ENCODE measurements at regions not wholly inside any gene's neighbourhood (a gene's known extent, or its start where the extent isn't known, plus 50 kb on each side); places are given as distances from the start of the nearest gene placed in this dataset.

- H3K9me3 ChIP-seq (ENCODE audit: control insufficient read depth, insufficient read depth, low read length): no peaks in the 10 kb centered on the region
Measured at GRCh38 chr6:23591761-23592160, 534.3 kb upstream of the NRSN1 start.

DNA sequence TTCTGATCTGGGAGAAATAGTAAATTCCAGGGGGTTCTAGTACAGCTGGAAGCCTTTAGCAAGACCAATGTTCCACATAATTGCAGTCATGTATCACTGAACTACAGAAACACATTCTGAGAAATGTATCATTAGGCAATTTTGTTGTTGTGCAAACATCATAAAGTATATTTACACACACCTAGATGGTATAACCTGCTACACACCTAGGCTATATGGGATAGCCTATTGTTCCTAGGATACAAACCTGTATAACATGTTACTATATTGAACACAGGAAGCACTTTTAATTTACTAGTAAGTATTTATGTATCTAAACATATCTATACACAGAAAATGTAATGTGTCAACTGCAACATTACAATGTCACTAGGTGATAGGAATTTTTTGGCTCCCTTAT is 525.9 kb upstream of the NRSN1 start:
- Histone ChIP-seq H3K36me3 (ENCODE audit: control insufficient read depth, low read length) (no peaks in the 10 kb centered on the region), H3K79me2 (ENCODE audit: control insufficient read depth, low read length) (no peaks in the 10 kb centered on the region), H3K4me2 (ENCODE audit: low read length) (no peak overlapping the region), H3K4me3 (ENCODE audit: low read length) (no peak overlapping the region), H3K4me1 (ENCODE audit: control insufficient read depth, low read length) (no peaks in the 10 kb centered on the region), H3K9me2 (replicated peaks; ENCODE audit: control insufficient read depth, low read length) (no peaks in the 10 kb centered on the region), H3F3A (ENCODE audit: control insufficient read depth, insufficient read depth) (no peaks in the 10 kb centered on the region), H3K9me3 (ENCODE audit: control insufficient read depth, insufficient read depth, low read length) (no peaks in the 10 kb centered on the region), H4K20me1 (ENCODE audit: control insufficient read depth, insufficient read depth, low read depth, low read length) (no peaks in the 10 kb centered on the region), H3K27me3 (ENCODE audit: control insufficient read depth, low read length) (no peaks in the 10 kb centered on the region), H3K27ac (ENCODE audit: low read depth, low read length) (no peak overlapping the region)
- TF ChIP-seq EZH2phosphoT487 (IDR thresholded peaks at IDR 0.05; ENCODE audit: borderline replicate concordance, low read length) (no peak), CTCF (IDR thresholded peaks at IDR 0.05; ENCODE audit: low read depth, low read length, poor library complexity, severe bottlenecking) (no peak)

More at GRCh38 chr6:23591761-23592160, 534.3 kb upstream of the NRSN1 start:
- H3F3A ChIP-seq (ENCODE audit: control insufficient read depth, insufficient read depth): no peaks in the 10 kb centered on the region
- H3K79me2 ChIP-seq (ENCODE audit: control insufficient read depth, low read length): no peaks in the 10 kb centered on the region
- no peaks in the 10 kb centered on the region for H3K4me1 ChIP-seq (ENCODE audit: control insufficient read depth, low read length)
- no peak for TF ChIP-seq EZH2phosphoT487 (IDR thresholded peaks at IDR 0.05; ENCODE audit: borderline replicate concordance, low read length)
- no peak for TF ChIP-seq CTCF (IDR thresholded peaks at IDR 0.05; ENCODE audit: low read depth, low read length, poor library complexity, severe bottlenecking)
- no peaks in the 10 kb centered on the region for H3K27me3 ChIP-seq (ENCODE audit: control insufficient read depth, low read length)
- no peak overlapping the region for H3K4me3 ChIP-seq (ENCODE audit: low read length)
- H3K4me2 ChIP-seq (ENCODE audit: low read length): no peak overlapping the region
- no peak overlapping the region for H3K27ac ChIP-seq (ENCODE audit: low read depth, low read length)
- no peaks in the 10 kb centered on the region for H3K36me3 ChIP-seq (ENCODE audit: control insufficient read depth, low read length)
- no peaks in the 10 kb centered on the region for H4K20me1 ChIP-seq (ENCODE audit: control insufficient read depth, insufficient read depth, low read depth, low read length)
- no peaks in the 10 kb centered on the region for H3K9me2 ChIP-seq (replicated peaks; ENCODE audit: control insufficient read depth, low read length)

DNA sequence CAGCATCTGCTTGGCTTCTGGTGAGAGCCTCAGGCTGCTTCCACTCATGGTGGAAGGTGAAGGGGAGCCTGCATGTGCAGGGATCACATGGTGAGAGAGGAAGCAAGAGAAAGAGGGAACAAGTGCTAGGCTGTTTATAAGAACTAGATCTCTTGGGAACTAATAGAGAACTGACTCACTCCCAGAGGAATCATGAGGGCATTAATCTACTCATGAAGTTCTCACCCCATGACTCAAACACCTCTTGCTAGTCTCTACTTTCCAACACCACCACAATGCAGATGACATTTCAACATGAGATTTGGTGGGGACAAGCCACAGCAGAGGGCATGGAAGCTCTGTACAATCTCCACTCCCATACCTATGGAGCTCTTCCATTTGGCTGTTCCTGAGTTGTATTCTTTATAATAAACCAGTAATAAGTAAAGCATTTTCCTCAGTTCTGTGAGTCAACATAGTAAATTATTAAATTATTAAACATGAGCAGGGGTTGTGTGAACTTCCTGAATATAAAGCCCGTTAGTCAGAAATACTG is 524.1 kb upstream of the NRSN1 start:
- H3K9me2 ChIP-seq (replicated peaks; ENCODE audit: control insufficient read depth, low read length): no peaks in the 10 kb centered on the region
- H3K9me3 ChIP-seq (ENCODE audit: control insufficient read depth, insufficient read depth, low read length): no peaks in the 10 kb centered on the region
- no peaks in the 10 kb centered on the region for H3F3A ChIP-seq (ENCODE audit: control insufficient read depth, insufficient read depth)
- H3K27me3 ChIP-seq (ENCODE audit: control insufficient read depth, low read length): no peaks in the 10 kb centered on the region
- H3K4me3 ChIP-seq (ENCODE audit: low read length): no peak overlapping the region
- TF ChIP-seq EZH2phosphoT487 (IDR thresholded peaks at IDR 0.05; ENCODE audit: borderline replicate concordance, low read length) (no peak), CTCF (IDR thresholded peaks at IDR 0.05; ENCODE audit: low read depth, low read length, poor library complexity, severe bottlenecking) (no peak)
- no peak overlapping the region for H3K27ac ChIP-seq (ENCODE audit: low read depth, low read length)
- no peaks in the 10 kb centered on the region for H3K36me3 ChIP-seq (ENCODE audit: control insufficient read depth, low read length)
- H4K20me1 ChIP-seq (ENCODE audit: control insufficient read depth, insufficient read depth, low read depth, low read length): no peaks in the 10 kb centered on the region
- H3K79me2 ChIP-seq (ENCODE audit: control insufficient read depth, low read length): no peaks in the 10 kb centered on the region
- H3K4me2 ChIP-seq (ENCODE audit: low read length): no peak overlapping the region
- H3K4me1 ChIP-seq (ENCODE audit: control insufficient read depth, low read length): no peaks in the 10 kb centered on the region

Measured in DOHH2 (cell line).